ENCODE measurements at regions not wholly inside any gene's neighbourhood (a gene's known extent, or its start where the extent isn't known, plus 50 kb on each side); places are given as distances from the start of the nearest gene placed in this dataset.

DNA sequence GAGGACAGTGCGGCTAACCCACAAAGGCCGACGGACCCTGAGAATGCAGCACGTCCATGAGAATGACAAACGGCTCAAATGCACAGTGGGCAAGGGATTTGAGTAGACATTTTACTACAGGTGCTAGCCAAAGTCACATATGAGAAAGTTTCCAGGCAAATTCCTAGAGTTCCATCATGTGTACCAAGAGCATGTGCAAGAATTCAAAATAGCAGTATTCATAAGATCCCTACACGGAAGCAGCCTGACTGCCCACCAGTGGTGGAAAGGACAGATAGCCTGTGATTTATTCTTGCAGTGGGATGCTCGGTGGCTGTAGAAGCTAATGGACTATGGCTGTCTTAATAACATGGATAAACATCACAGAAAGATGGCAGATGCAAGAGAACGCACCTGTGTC, 68.0 kb downstream of the RGS12 start:
- H3K27me3 Mint-ChIP-seq (ENCODE audit: insufficient read depth, unreplicated experiment) = no peaks in the 10 kb centered on the region
- Histone ChIP-seq H3K4me1 (no peaks in the 10 kb centered on the region), H3K27me3 (replicated peaks; ENCODE audit: control insufficient read depth, insufficient read depth, low read length) (no peaks in the 10 kb centered on the region), H3K36me3 (ENCODE audit: control insufficient read depth, insufficient read depth, low read length) (no peaks in the 10 kb centered on the region), H3K4me3 (ENCODE audit: low read depth, low read length) (no peak overlapping the region), H3K9me3 (no peaks in the 10 kb centered on the region)
- peaks cover 6% of the 10 kb centered on the region for H3K36me3 Mint-ChIP-seq (ENCODE audit: insufficient read depth, unreplicated experiment)
- DNase-seq = no peak
- H3K9me3 Mint-ChIP-seq (ENCODE audit: unreplicated experiment) = no peaks in the 10 kb centered on the region
- TF ChIP-seq, protein P1, sequence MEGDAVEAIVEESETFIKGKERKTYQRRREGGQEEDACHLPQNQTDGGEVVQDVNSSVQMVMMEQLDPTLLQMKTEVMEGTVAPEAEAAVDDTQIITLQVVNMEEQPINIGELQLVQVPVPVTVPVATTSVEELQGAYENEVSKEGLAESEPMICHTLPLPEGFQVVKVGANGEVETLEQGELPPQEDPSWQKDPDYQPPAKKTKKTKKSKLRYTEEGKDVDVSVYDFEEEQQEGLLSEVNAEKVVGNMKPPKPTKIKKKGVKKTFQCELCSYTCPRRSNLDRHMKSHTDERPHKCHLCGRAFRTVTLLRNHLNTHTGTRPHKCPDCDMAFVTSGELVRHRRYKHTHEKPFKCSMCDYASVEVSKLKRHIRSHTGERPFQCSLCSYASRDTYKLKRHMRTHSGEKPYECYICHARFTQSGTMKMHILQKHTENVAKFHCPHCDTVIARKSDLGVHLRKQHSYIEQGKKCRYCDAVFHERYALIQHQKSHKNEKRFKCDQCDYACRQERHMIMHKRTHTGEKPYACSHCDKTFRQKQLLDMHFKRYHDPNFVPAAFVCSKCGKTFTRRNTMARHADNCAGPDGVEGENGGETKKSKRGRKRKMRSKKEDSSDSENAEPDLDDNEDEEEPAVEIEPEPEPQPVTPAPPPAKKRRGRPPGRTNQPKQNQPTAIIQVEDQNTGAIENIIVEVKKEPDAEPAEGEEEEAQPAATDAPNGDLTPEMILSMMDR (IDR thresholded peaks at IDR 0.05; ENCODE audit: insufficient read depth in 1 of 2, low read depth in 1 of 2, low read length in 1 of 2, severe bottlenecking in 1 of 2, unreplicated experiment in 1 of 2) = no peak
- POLR2A ChIA-PET = no interaction called here
- intact Hi-C loops (cut with micrococcal nuclease; ENCODE audit: unreplicated experiment) = no loop called here
- no peaks in the 10 kb centered on the region for H3K4me1 Mint-ChIP-seq (ENCODE audit: low read depth, unreplicated experiment)
- BruUV-seq (replicated peaks) = no TSS peak
- CTCF ChIA-PET = no interaction called here
- no peak overlapping the region for H3K4me3 Mint-ChIP-seq (ENCODE audit: unreplicated experiment)
- no peak overlapping the region for H3K27ac Mint-ChIP-seq (ENCODE audit: unreplicated experiment)

DNA sequence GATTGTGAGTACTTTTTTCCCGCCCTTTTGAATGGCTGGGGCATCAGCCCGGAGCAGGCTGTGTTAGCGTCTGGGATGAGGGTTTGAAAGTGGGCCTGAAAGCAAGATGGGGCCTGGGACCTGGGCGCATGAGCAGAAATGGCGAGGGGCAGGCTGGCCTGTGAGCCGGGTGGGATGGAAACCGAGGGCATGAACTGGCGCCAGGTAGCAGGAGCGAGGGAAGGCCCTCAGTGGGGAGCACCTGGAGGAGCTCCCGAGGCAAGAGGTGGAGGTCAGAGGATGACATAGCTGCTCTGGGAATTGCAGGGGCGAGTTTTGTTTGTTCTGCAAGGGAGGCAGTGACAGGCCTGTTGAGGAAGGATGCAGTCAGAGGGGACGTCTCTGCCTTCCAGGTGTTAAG, 68.6 kb downstream of the RGS12 start:
- no peak for DNase-seq
- ChIA-PET CTCF (no interaction called here), POLR2A (no interaction called here)
- Histone ChIP-seq H3K27me3 (replicated peaks; ENCODE audit: control insufficient read depth, insufficient read depth, low read length) (no peaks in the 10 kb centered on the region), H3K4me1 (no peaks in the 10 kb centered on the region), H3K9me3 (no peaks in the 10 kb centered on the region), H3K4me3 (ENCODE audit: low read depth, low read length) (no peak overlapping the region), H3K36me3 (ENCODE audit: control insufficient read depth, insufficient read depth, low read length) (no peaks in the 10 kb centered on the region)
- intact Hi-C loops (cut with micrococcal nuclease; ENCODE audit: unreplicated experiment) = no loop called here
- Mint-ChIP-seq H3K27ac (ENCODE audit: unreplicated experiment) (peak overlapping the region; percentile 13), H3K27me3 (ENCODE audit: insufficient read depth, unreplicated experiment) (no peaks in the 10 kb centered on the region), H3K4me3 (ENCODE audit: unreplicated experiment) (no peak overlapping the region), H3K36me3 (ENCODE audit: insufficient read depth, unreplicated experiment) (peaks cover 6% of the 10 kb centered on the region), H3K9me3 (ENCODE audit: unreplicated experiment) (no peaks in the 10 kb centered on the region), H3K4me1 (ENCODE audit: low read depth, unreplicated experiment) (no peaks in the 10 kb centered on the region)
- TF ChIP-seq, protein P1 (IDR thresholded peaks at IDR 0.05; ENCODE audit: insufficient read depth in 1 of 2, low read depth in 1 of 2, low read length in 1 of 2, severe bottlenecking in 1 of 2, unreplicated experiment in 1 of 2) = no peak
- BruUV-seq (replicated peaks) = no TSS peak

DNA sequence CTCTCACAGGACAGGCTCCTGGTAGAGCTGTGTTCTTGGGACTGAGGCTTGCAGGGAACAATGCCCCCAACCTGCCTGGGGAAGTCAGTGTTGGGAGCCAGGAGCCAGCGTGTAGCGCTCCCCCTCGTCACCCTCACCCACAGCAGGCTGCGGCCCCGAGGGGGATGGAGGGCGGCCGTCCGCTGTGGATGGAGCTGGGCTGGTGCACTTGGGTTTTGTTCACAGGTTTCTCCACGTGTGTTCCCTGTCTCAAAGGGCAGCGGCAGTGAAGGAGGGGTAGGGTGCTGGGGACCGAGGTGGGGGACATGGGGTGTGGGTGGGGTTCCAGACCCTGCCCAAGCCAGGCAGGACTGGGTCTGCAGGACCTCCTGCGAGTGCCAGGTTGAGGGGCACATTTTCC, 69.1 kb downstream of the RGS12 start:
- TF ChIP-seq, protein P1 (IDR thresholded peaks at IDR 0.05; ENCODE audit: insufficient read depth in 1 of 2, low read depth in 1 of 2, low read length in 1 of 2, severe bottlenecking in 1 of 2, unreplicated experiment in 1 of 2) = no peak
- H3K27me3 Mint-ChIP-seq (ENCODE audit: insufficient read depth, unreplicated experiment) = no peaks in the 10 kb centered on the region
- Histone ChIP-seq H3K4me3 (ENCODE audit: low read depth, low read length) (no peak overlapping the region), H3K9me3 (no peaks in the 10 kb centered on the region), H3K27me3 (replicated peaks; ENCODE audit: control insufficient read depth, insufficient read depth, low read length) (no peaks in the 10 kb centered on the region), H3K36me3 (ENCODE audit: control insufficient read depth, insufficient read depth, low read length) (no peaks in the 10 kb centered on the region), H3K4me1 (no peaks in the 10 kb centered on the region)
- CTCF ChIA-PET = no interaction called here
- no peaks in the 10 kb centered on the region for H3K9me3 Mint-ChIP-seq (ENCODE audit: unreplicated experiment)
- H3K27ac Mint-ChIP-seq (ENCODE audit: unreplicated experiment) = peak overlapping the region; percentile 13
- DNase-seq = no peak
- no TSS peak for BruUV-seq (replicated peaks)
- POLR2A ChIA-PET = no interaction called here
- no peak overlapping the region for H3K4me3 Mint-ChIP-seq (ENCODE audit: unreplicated experiment)
- intact Hi-C loops (cut with micrococcal nuclease; ENCODE audit: unreplicated experiment) = no loop called here
- peaks cover 6% of the 10 kb centered on the region for H3K36me3 Mint-ChIP-seq (ENCODE audit: insufficient read depth, unreplicated experiment)
- no peaks in the 10 kb centered on the region for H3K4me1 Mint-ChIP-seq (ENCODE audit: low read depth, unreplicated experiment)
